ENCODE measurements at regions not wholly inside any gene's neighbourhood (a gene's known extent, or its start where the extent isn't known, plus 50 kb on each side); places are given as distances from the start of the nearest gene placed in this dataset.

GRCh38 chr2:37537316-37537715, 134.1 kb downstream of the CDC42EP3 start:
- Histone ChIP-seq H3K36me3 (ENCODE audit: insufficient read depth, low read length) (no peaks in the 10 kb centered on the region), H3K27ac (ENCODE audit: low read depth, low read length) (no peak overlapping the region), H3K4me1 (ENCODE audit: control insufficient read depth, insufficient read depth, low read length, unreplicated experiment) (peaks cover 2% of the 10 kb centered on the region), H3K27me3 (ENCODE audit: insufficient read depth, low read length) (no peaks in the 10 kb centered on the region), H2AFZ (ENCODE audit: low read length, unreplicated experiment) (no peak overlapping the region), H3K4me3 (ENCODE audit: low read depth, low read length) (no peak overlapping the region), H3K79me2 (ENCODE audit: control insufficient read depth, insufficient read depth, low read length, unreplicated experiment) (no peaks in the 10 kb centered on the region)

- H3K4me3 ChIP-seq (ENCODE audit: low read depth, low read length): no peak overlapping the region
Observed at GRCh38 chr2:37541516-37541915, 129.9 kb downstream of the CDC42EP3 start.

GRCh38 chr2:37543999-37544557, 127.4 kb downstream of the CDC42EP3 start:
- Histone ChIP-seq H3K79me2 (ENCODE audit: control insufficient read depth, insufficient read depth, low read length, unreplicated experiment) (no peaks in the 10 kb centered on the region), H3K4me3 (ENCODE audit: low read depth, low read length) (no peak overlapping the region), H2AFZ (ENCODE audit: low read length, unreplicated experiment) (no peak overlapping the region), H3K36me3 (ENCODE audit: insufficient read depth, low read length) (no peaks in the 10 kb centered on the region), H3K27ac (ENCODE audit: low read depth, low read length) (no peak overlapping the region), H3K27me3 (ENCODE audit: insufficient read depth, low read length) (no peaks in the 10 kb centered on the region), H3K4me1 (ENCODE audit: control insufficient read depth, insufficient read depth, low read length, unreplicated experiment) (peaks cover 6% of the 10 kb centered on the region)

More at GRCh38 chr2:37541516-37541915, 129.9 kb downstream of the CDC42EP3 start:
- Histone ChIP-seq H3K36me3 (ENCODE audit: insufficient read depth, low read length) (no peaks in the 10 kb centered on the region), H2AFZ (ENCODE audit: low read length, unreplicated experiment) (no peak overlapping the region), H3K79me2 (ENCODE audit: control insufficient read depth, insufficient read depth, low read length, unreplicated experiment) (no peaks in the 10 kb centered on the region), H3K27ac (ENCODE audit: low read depth, low read length) (no peak overlapping the region), H3K4me1 (ENCODE audit: control insufficient read depth, insufficient read depth, low read length, unreplicated experiment) (peaks cover 8% of the 10 kb centered on the region), H3K27me3 (ENCODE audit: insufficient read depth, low read length) (no peaks in the 10 kb centered on the region)

- H3K27me3 ChIP-seq (ENCODE audit: insufficient read depth, low read length): no peaks in the 10 kb centered on the region
- no peak overlapping the region for H2AFZ ChIP-seq (ENCODE audit: low read length, unreplicated experiment)
- H3K27ac ChIP-seq (ENCODE audit: low read depth, low read length): no peak overlapping the region
- no peaks in the 10 kb centered on the region for H3K79me2 ChIP-seq (ENCODE audit: control insufficient read depth, insufficient read depth, low read length, unreplicated experiment)
- H3K4me3 ChIP-seq (ENCODE audit: low read depth, low read length): no peak overlapping the region
- peaks cover 6% of the 10 kb centered on the region for H3K4me1 ChIP-seq (ENCODE audit: control insufficient read depth, insufficient read depth, low read length, unreplicated experiment)
- H3K36me3 ChIP-seq (ENCODE audit: insufficient read depth, low read length): no peaks in the 10 kb centered on the region
Observed at GRCh38 chr2:37544591-37545031, 126.8 kb downstream of the CDC42EP3 start.

- no peaks in the 10 kb centered on the region for H3K79me2 ChIP-seq (ENCODE audit: control insufficient read depth, insufficient read depth, low read length, unreplicated experiment)
- H2AFZ ChIP-seq (ENCODE audit: low read length, unreplicated experiment): no peak overlapping the region
- peaks cover under 1% of the 10 kb centered on the region for H3K4me1 ChIP-seq (ENCODE audit: control insufficient read depth, insufficient read depth, low read length, unreplicated experiment)
- H3K27me3 ChIP-seq (ENCODE audit: insufficient read depth, low read length): no peaks in the 10 kb centered on the region
- no peaks in the 10 kb centered on the region for H3K36me3 ChIP-seq (ENCODE audit: insufficient read depth, low read length)
- no peak overlapping the region for H3K27ac ChIP-seq (ENCODE audit: low read depth, low read length)
- no peak overlapping the region for H3K4me3 ChIP-seq (ENCODE audit: low read depth, low read length)
Observed at GRCh38 chr2:37549598-37549997, 121.8 kb downstream of the CDC42EP3 start.

GRCh38 chr2:37550190-37550589, 121.3 kb downstream of the CDC42EP3 start:
- Histone ChIP-seq H3K4me3 (ENCODE audit: low read depth, low read length) (no peak overlapping the region), H3K27ac (ENCODE audit: low read depth, low read length) (no peak overlapping the region), H3K79me2 (ENCODE audit: control insufficient read depth, insufficient read depth, low read length, unreplicated experiment) (no peaks in the 10 kb centered on the region), H3K27me3 (ENCODE audit: insufficient read depth, low read length) (no peaks in the 10 kb centered on the region), H2AFZ (ENCODE audit: low read length, unreplicated experiment) (no peak overlapping the region), H3K4me1 (ENCODE audit: control insufficient read depth, insufficient read depth, low read length, unreplicated experiment) (no peaks in the 10 kb centered on the region), H3K36me3 (ENCODE audit: insufficient read depth, low read length) (no peaks in the 10 kb centered on the region)

- Histone ChIP-seq H3K36me3 (ENCODE audit: insufficient read depth, low read length) (no peaks in the 10 kb centered on the region), H3K27ac (ENCODE audit: low read depth, low read length) (no peak overlapping the region), H3K4me1 (ENCODE audit: control insufficient read depth, insufficient read depth, low read length, unreplicated experiment) (no peaks in the 10 kb centered on the region)
Observed at GRCh38 chr2:37551783-37552182, 119.7 kb downstream of the CDC42EP3 start.

GRCh38 chr2:37552339-37552738, 119.1 kb downstream of the CDC42EP3 start:
- no peak overlapping the region for H3K4me3 ChIP-seq (ENCODE audit: low read depth, low read length)
- no peaks in the 10 kb centered on the region for H3K27me3 ChIP-seq (ENCODE audit: insufficient read depth, low read length)
- H3K4me1 ChIP-seq (ENCODE audit: control insufficient read depth, insufficient read depth, low read length, unreplicated experiment): no peaks in the 10 kb centered on the region
- no peaks in the 10 kb centered on the region for H3K79me2 ChIP-seq (ENCODE audit: control insufficient read depth, insufficient read depth, low read length, unreplicated experiment)
- H2AFZ ChIP-seq (ENCODE audit: low read length, unreplicated experiment): no peak overlapping the region
- no peaks in the 10 kb centered on the region for H3K36me3 ChIP-seq (ENCODE audit: insufficient read depth, low read length)
- H3K27ac ChIP-seq (ENCODE audit: low read depth, low read length): no peak overlapping the region

More at GRCh38 chr2:37551783-37552182, 119.7 kb downstream of the CDC42EP3 start:
- Histone ChIP-seq H3K27me3 (ENCODE audit: insufficient read depth, low read length) (no peaks in the 10 kb centered on the region), H2AFZ (ENCODE audit: low read length, unreplicated experiment) (no peak overlapping the region), H3K4me3 (ENCODE audit: low read depth, low read length) (no peak overlapping the region), H3K79me2 (ENCODE audit: control insufficient read depth, insufficient read depth, low read length, unreplicated experiment) (no peaks in the 10 kb centered on the region)

GRCh38 chr2:37553411-37554154, 117.9 kb downstream of the CDC42EP3 start:
- Histone ChIP-seq H3K4me3 (ENCODE audit: low read depth, low read length) (no peak overlapping the region), H3K4me1 (ENCODE audit: control insufficient read depth, insufficient read depth, low read length, unreplicated experiment) (no peaks in the 10 kb centered on the region)

GRCh38 chr2:37554155-37554510, 117.3 kb downstream of the CDC42EP3 start:
- H3K4me1 ChIP-seq (ENCODE audit: control insufficient read depth, insufficient read depth, low read length, unreplicated experiment): no peaks in the 10 kb centered on the region
- no peak overlapping the region for H2AFZ ChIP-seq (ENCODE audit: low read length, unreplicated experiment)
- H3K4me3 ChIP-seq (ENCODE audit: low read depth, low read length): no peak overlapping the region
- H3K79me2 ChIP-seq (ENCODE audit: control insufficient read depth, insufficient read depth, low read length, unreplicated experiment): no peaks in the 10 kb centered on the region
- no peaks in the 10 kb centered on the region for H3K36me3 ChIP-seq (ENCODE audit: insufficient read depth, low read length)
- H3K27me3 ChIP-seq (ENCODE audit: insufficient read depth, low read length): no peaks in the 10 kb centered on the region
- H3K27ac ChIP-seq (ENCODE audit: low read depth, low read length): no peak overlapping the region

More at GRCh38 chr2:37553411-37554154, 117.9 kb downstream of the CDC42EP3 start:
- Histone ChIP-seq H3K27me3 (ENCODE audit: insufficient read depth, low read length) (no peaks in the 10 kb centered on the region), H3K36me3 (ENCODE audit: insufficient read depth, low read length) (no peaks in the 10 kb centered on the region), H3K27ac (ENCODE audit: low read depth, low read length) (no peak overlapping the region), H2AFZ (ENCODE audit: low read length, unreplicated experiment) (no peak overlapping the region), H3K79me2 (ENCODE audit: control insufficient read depth, insufficient read depth, low read length, unreplicated experiment) (no peaks in the 10 kb centered on the region)

GRCh38 chr2:37554687-37555086, 116.8 kb downstream of the CDC42EP3 start:
- H3K4me1 ChIP-seq (ENCODE audit: control insufficient read depth, insufficient read depth, low read length, unreplicated experiment): no peaks in the 10 kb centered on the region
- no peaks in the 10 kb centered on the region for H3K27me3 ChIP-seq (ENCODE audit: insufficient read depth, low read length)
- no peaks in the 10 kb centered on the region for H3K79me2 ChIP-seq (ENCODE audit: control insufficient read depth, insufficient read depth, low read length, unreplicated experiment)
- no peak overlapping the region for H3K27ac ChIP-seq (ENCODE audit: low read depth, low read length)
- no peaks in the 10 kb centered on the region for H3K36me3 ChIP-seq (ENCODE audit: insufficient read depth, low read length)
- no peak overlapping the region for H3K4me3 ChIP-seq (ENCODE audit: low read depth, low read length)
- H2AFZ ChIP-seq (ENCODE audit: low read length, unreplicated experiment): no peak overlapping the region
